Activated T-helper 17 cell treated with anti-CD3 and anti-CD28 coated beads, Interleukin-2, amount 50 U/mL, for 72 hours (primary cell): ENCODE measurements at regions not wholly inside any gene's neighbourhood (a gene's known extent, or its start where the extent isn't known, plus 50 kb on each side); places are given as distances from the start of the nearest gene placed in this dataset.

ENCODE experiments used
- ATAC-seq: fragments of 150-1000 bp; cut with Tn5 transposase; replicated peaks from 2 replicates; pipeline ENCODE4 v1.10.0; 2021; ENCODE audit warnings: mild to moderate bottlenecking, moderate library complexity
- H3K27ac Mint-ChIP-seq: one replicate; pipeline ENCODE4 v1.8.0; 2022; ENCODE audit warnings: mixed read lengths
- H3K27me3 Mint-ChIP-seq: one replicate; pipeline ENCODE4 v1.8.0; 2022; ENCODE audit warnings: mixed read lengths
- H3K36me3 Mint-ChIP-seq: one replicate; pipeline ENCODE4 v1.8.0; 2022; ENCODE audit warnings: low read depth, mild to moderate bottlenecking, mixed read lengths
- H3K4me1 Mint-ChIP-seq: one replicate; pipeline ENCODE4 v1.8.0; 2022; ENCODE audit warnings: mixed read lengths
- H3K4me3 Mint-ChIP-seq: one replicate; pipeline ENCODE4 v1.8.0; 2022; ENCODE audit warnings: mild to moderate bottlenecking, mixed read lengths
- H3K9me3 Mint-ChIP-seq: one replicate; pipeline ENCODE4 v1.8.0; 2022; ENCODE audit warnings: mixed read lengths

DNA sequence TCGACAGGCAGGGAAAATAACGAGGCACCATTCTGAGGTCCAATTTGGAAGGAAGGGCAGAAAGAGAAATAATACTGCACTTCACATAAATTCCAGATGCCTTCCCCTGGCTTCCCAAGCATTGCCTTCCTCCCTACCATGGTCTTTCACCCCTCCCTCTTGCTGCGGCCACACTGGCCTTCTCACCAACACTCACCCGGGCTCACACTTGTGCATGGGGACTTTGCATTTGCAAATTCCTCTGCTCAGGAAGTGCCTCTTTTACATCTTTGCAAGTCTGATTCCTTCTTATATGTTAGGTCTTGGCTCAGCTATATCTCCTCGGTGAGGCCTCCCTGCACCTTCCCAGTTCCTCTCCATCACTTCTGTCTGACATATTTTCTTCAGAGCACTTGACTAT, 199.4 kb downstream of the CHIC2 start:
- no peaks in the 10 kb centered on the region for H3K36me3 Mint-ChIP-seq
- no peak for ATAC-seq
- no peak overlapping the region for H3K4me3 Mint-ChIP-seq
- H3K9me3 Mint-ChIP-seq: no peaks in the 10 kb centered on the region
- H3K27me3 Mint-ChIP-seq: peaks cover under 1% of the 10 kb centered on the region
- no peak overlapping the region for H3K27ac Mint-ChIP-seq
- H3K4me1 Mint-ChIP-seq: no peaks in the 10 kb centered on the region

DNA sequence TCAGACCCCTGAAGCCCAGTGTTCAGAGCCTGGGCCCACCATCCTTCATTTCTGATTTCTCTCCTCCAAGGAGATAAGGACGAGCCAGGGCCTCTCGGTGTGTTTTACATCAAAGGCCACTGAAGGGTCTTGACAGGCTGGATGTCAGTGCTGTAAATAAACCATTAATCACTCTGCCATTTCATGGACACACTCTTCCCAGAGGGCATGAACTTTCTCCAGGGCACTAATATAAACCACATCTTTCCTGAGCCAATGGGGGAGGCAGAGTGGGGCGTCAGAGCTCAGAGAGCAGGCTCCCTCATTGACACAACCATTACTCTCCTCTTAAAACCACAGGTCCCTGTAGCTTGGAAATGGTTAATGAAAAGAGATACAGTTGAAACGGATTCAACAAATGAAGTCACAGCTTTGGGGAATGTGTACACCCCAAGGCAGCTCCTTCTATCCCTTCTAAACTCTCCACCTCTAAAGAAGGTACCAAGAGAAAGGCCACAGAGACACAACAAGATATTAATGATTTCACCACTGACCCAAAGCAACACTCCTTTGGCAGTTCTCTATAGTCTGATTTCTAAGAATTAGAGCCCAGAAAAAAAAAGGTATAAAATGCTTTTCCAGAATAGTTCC, 200.6 kb downstream of the CHIC2 start:
- no peaks in the 10 kb centered on the region for H3K4me1 Mint-ChIP-seq
- no peak for ATAC-seq
- H3K27ac Mint-ChIP-seq: no peak overlapping the region
- H3K27me3 Mint-ChIP-seq: peaks cover 4% of the 10 kb centered on the region
- H3K36me3 Mint-ChIP-seq: no peaks in the 10 kb centered on the region
- no peaks in the 10 kb centered on the region for H3K9me3 Mint-ChIP-seq
- H3K4me3 Mint-ChIP-seq: no peak overlapping the region

DNA sequence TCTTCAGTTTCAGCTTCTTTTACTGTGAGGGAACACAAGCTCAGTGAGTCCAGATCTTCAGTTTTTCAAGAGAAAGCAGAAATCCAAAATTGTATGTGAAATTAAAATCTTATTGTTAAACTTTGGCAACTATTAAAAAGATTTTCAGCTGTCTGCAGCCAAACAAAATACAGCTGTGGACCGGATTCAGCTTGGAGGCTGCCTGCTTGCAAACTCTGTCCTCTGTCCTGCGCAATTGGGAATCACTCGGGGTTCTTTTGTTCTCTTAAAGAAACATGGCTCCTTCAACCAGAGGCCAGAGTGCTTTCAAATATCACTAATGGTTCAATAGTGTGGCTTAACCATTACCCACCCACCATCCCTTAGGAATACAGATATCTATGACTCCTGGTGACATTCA, 201.2 kb downstream of the CHIC2 start:
- Mint-ChIP-seq H3K4me3 (no peak overlapping the region), H3K27ac (no peak overlapping the region), H3K9me3 (no peaks in the 10 kb centered on the region), H3K27me3 (peaks cover 4% of the 10 kb centered on the region), H3K4me1 (no peaks in the 10 kb centered on the region), H3K36me3 (no peaks in the 10 kb centered on the region)
- ATAC-seq: no peak

DNA sequence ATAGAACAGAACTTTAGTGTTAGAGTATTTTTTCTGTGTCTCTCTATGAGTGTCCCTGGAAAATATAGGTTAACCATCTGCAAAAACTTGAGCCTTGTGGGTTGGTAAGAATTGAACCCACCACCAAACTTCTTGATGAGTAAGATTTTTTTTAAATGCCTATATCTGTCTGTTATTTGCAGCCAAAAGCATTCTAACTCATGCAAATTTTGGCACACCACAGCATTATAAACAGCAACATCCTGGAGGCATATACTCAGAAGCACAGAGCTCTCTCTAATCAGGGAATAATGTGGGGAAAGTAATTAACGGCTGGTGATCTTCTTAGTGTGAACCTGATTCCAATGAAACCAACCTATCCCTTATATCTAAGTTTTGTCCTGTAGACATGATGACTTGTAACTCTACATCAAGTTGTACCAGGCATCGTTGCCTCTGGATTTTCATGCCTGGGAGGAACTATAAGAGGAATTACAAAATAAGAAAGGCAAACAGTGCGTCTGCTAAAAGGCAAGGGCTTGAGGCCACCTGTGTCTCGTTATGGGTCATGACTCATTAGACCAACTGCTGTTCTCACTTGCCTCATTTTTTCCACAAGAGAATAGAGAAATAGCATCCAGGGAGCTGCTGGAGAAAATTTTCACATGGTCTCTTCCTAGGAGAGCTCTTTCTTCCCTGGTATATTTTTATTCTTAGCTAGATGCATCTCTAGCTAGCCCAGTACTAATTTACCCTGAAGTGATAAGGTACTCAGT, 202.4 kb downstream of the CHIC2 start:
- Mint-ChIP-seq H3K4me1 (no peaks in the 10 kb centered on the region), H3K27ac (no peak overlapping the region), H3K36me3 (no peaks in the 10 kb centered on the region), H3K9me3 (no peaks in the 10 kb centered on the region), H3K4me3 (no peak overlapping the region), H3K27me3 (peaks cover 4% of the 10 kb centered on the region)
- ATAC-seq: no peak

DNA sequence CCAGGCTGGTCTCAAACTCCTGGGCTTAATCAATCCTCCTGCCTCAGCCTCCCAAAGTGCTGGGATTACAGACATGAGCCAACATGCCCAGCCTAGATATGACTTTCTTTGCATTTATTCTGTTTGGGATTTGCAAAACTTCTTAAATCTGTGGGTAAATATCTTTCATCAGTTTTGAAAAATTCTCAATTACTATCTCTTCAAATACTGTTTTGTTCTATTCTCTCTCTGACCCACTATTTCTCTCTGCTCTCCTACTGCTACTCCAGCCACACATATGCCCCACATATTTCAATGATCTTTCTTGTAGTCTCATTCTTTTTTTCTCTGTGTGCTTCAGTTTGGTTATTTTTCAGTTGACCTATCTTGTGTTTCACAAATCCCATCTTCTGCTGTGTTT, 205.1 kb downstream of the CHIC2 start:
- ATAC-seq: no peak
- no peak overlapping the region for H3K4me3 Mint-ChIP-seq
- H3K4me1 Mint-ChIP-seq: no peaks in the 10 kb centered on the region
- no peak overlapping the region for H3K27ac Mint-ChIP-seq
- H3K9me3 Mint-ChIP-seq: no peaks in the 10 kb centered on the region
- H3K36me3 Mint-ChIP-seq: no peaks in the 10 kb centered on the region
- H3K27me3 Mint-ChIP-seq: peaks cover 7% of the 10 kb centered on the region

DNA sequence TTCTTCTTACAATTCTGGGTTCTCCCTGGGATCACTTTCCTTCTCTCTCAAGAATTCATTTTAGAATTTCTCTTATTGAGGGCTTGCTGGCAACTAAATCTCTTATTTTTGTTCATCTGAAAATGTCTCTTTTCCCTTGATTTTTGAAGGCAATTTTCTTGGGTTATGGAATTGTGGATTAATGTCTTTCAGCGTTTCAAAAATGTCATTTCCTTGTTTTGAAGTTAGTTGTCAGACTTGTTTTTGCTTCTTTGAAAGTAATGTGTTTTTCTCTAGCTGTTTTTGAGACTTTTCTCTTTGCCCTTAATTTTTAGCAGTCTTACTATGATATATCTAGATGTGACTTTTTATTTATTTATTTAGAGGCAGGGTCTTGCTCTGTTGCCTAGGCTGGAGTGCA, 205.7 kb downstream of the CHIC2 start:
- Mint-ChIP-seq H3K27ac (no peak overlapping the region), H3K27me3 (peaks cover 7% of the 10 kb centered on the region), H3K36me3 (no peaks in the 10 kb centered on the region), H3K4me3 (no peak overlapping the region), H3K9me3 (no peaks in the 10 kb centered on the region), H3K4me1 (no peaks in the 10 kb centered on the region)
- ATAC-seq: no peak

DNA sequence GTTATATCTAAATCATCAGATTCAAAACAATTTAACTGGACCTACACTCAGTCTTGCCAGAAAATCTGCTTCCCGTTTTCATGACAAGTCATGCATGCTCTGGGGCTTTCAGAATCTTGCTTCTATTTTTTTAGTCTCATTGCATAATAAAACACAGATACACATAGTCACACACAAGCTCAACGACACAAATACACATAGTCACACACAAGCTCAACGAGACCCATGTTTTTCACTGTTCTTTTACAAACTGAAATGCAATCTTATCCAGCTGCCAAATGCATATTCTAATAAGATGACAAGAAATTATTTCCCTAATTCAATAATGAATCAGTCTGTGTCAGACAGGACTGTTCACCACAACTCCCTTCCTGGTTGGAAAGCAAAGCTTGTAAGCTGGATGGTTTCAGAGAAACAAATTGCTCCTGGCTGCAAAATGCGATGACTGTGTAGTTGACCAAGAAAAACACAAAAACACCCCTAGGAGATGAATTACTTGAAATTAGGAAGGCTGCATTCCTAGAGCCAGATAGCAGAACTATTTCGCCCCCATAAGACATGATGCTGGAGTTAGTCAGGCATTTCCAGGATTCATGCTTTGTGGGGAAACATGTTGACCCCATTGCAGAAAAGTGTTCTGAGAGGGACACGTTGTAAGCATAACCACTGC, 208.7 kb downstream of the CHIC2 start:
- Mint-ChIP-seq H3K4me1 (no peaks in the 10 kb centered on the region), H3K27me3 (peaks cover 7% of the 10 kb centered on the region), H3K9me3 (no peaks in the 10 kb centered on the region), H3K36me3 (no peaks in the 10 kb centered on the region), H3K4me3 (no peak overlapping the region), H3K27ac (no peak overlapping the region)
- ATAC-seq: no peak

DNA sequence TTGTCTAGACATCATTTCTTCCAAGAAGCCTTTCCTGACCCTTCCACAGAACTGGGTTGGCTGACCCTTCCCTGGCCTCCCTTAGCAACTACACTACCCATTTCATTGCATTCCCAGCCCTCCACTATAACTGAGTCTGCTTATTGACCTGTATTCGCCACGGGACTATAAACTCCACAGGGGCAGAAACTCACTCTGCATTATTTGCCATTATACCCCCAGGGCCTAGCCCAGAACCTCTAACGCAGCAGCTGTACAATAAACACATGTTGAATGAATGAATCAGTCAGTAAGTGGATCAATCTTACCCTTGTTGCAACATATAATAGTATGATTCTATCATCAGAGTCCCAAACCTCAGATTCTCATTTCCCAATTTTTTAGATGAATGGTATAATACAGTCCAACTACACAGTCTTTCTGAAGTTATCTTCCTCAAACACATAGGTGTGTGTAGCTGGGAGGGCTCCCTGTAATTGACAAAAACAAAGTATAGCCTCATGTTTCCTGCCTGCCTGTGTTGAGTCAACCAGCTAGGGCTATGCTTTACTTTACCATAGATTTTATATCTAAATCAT, 209.3 kb downstream of the CHIC2 start:
- Mint-ChIP-seq H3K27me3 (peaks cover 7% of the 10 kb centered on the region), H3K36me3 (no peaks in the 10 kb centered on the region), H3K9me3 (no peaks in the 10 kb centered on the region), H3K4me3 (no peak overlapping the region), H3K4me1 (no peaks in the 10 kb centered on the region), H3K27ac (no peak overlapping the region)
- no peak for ATAC-seq

DNA sequence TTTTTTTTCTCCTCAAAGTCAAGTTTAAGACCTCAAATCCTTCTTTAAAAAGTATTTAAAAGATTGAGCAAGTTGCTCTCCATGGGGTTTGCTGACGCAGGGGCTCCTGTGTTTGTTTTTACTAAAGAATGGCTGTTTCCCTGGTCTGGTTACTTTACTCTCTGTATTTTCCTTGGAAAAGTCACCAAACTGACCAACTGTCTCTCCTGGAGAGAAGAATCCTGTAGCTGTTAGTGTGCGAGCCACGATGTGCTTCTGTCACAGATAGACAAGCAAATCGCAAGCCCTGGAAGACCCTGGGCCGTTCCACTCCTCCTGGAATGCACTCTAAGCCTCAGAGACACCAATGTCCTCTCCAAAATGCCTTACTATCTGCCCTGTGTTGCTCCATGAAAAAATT, 212.1 kb downstream of the CHIC2 start:
- no peak overlapping the region for H3K27ac Mint-ChIP-seq
- no peak for ATAC-seq

DNA sequence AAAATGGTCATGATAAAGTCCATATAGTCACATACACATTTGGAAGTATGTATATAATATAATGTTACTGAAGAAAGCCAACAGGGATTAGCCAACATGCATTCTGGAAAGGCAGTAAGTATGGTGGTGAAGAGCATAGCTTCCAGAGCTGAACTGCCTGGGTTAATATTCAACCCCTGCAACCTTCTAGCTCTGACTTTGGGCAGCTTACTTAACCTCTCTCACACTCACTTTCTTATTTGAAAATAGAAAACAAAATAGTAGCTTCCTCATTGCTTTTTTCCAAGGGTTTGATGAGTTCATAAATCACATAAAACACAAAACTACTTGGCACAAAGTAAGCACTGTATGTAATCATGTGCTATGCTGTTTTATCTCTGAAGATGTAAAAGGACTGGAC, 216.4 kb downstream of the CHIC2 start:
- Mint-ChIP-seq H3K4me3 (no peak overlapping the region), H3K9me3 (no peaks in the 10 kb centered on the region), H3K36me3 (no peaks in the 10 kb centered on the region), H3K27ac (no peak overlapping the region), H3K27me3 (no peaks in the 10 kb centered on the region), H3K4me1 (no peaks in the 10 kb centered on the region)
- no peak for ATAC-seq

More for the DNA sequence above, 212.1 kb downstream of the CHIC2 start:
- no peak overlapping the region for H3K4me3 Mint-ChIP-seq
- H3K9me3 Mint-ChIP-seq: no peaks in the 10 kb centered on the region
- no peaks in the 10 kb centered on the region for H3K4me1 Mint-ChIP-seq
- no peaks in the 10 kb centered on the region for H3K36me3 Mint-ChIP-seq
- peaks cover 4% of the 10 kb centered on the region for H3K27me3 Mint-ChIP-seq

DNA sequence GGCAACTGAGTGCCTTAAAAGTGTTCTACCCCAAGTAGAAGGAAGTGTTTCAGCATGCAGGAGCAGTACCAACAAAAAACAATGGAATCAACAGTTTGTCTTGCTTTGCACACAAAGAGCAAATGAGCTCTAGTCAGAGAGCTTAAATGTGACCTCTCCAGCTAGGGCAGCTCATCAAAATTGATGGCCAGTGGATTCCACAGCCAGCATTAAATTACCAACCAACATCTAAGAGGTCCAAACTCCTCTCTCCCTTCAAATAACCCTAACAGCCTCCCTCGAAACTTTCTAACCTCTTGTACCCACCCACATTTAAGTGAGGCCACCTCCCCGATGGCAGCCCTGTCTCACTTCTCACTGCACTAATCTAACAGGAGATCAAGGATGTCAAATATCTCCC, 219.9 kb downstream of the CHIC2 start:
- no peak for ATAC-seq
- Mint-ChIP-seq H3K4me1 (no peaks in the 10 kb centered on the region), H3K27ac (no peak overlapping the region), H3K4me3 (no peak overlapping the region), H3K27me3 (peaks cover 8% of the 10 kb centered on the region), H3K36me3 (no peaks in the 10 kb centered on the region), H3K9me3 (no peaks in the 10 kb centered on the region)

DNA sequence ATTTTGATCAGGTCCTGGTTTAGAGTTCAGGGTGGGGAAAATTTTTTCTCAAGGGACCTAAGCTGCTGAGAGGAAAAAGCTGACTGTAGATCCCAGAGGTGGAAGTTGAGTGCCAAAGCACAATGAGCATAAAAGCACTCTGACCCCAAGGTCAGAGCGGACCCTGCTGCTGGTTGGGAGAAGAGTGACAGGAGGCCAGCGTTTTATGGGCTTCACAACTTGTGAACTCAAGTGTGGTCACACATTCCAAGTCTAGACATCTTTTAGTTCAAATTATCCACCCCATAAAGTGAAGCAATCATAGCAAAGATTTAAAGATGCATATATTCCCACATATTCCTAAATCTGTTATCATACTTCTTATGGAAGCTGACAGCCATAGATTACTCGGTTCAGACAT, 220.3 kb downstream of the CHIC2 start:
- no peak for ATAC-seq
- Mint-ChIP-seq H3K4me3 (no peak overlapping the region), H3K4me1 (no peaks in the 10 kb centered on the region), H3K27ac (no peak overlapping the region), H3K36me3 (no peaks in the 10 kb centered on the region), H3K9me3 (no peaks in the 10 kb centered on the region), H3K27me3 (peaks cover 8% of the 10 kb centered on the region)

DNA sequence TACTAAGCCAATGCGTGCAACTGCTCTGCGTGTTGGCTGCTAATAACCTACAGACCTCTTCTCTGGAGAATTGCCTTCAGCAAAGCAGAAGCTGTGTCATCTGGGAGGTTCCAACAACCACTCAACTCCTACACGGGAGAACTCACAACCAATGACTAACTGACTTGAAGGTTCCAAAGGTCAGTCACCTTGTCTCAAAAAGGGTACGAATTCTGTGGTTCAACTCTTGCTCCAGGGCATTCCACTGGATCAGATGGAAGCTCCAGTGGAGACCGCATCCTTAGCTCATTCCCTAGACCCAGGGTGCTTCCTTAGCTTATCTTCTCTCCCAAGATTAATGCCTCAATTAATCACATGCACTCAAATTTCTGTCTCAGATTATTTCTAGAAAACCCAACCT, 222.7 kb downstream of the CHIC2 start:
- Mint-ChIP-seq H3K27ac (no peak overlapping the region), H3K4me3 (no peak overlapping the region), H3K4me1 (no peaks in the 10 kb centered on the region), H3K36me3 (no peaks in the 10 kb centered on the region), H3K27me3 (peaks cover 8% of the 10 kb centered on the region), H3K9me3 (peaks cover 1% of the 10 kb centered on the region)
- ATAC-seq: no peak

DNA sequence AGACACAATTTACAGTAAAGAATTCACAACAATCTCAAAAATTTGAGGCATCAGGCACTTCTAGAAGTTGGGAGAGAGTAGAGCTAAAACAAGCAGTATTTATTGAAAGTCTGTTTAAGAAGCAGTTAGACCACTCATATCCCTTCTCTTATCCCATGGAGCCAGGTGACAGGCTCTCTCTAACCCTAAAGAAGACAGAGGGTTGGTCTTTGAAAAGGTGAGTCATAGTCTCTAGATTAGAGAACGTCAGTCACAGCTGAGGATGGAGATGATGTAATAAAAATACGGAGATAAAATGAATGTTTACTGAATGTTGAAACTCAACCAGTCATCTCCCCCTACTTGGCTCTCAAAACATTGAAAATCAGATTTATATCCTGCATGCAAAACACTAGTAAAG, 223.8 kb downstream of the CHIC2 start:
- H3K4me3 Mint-ChIP-seq: no peak overlapping the region
- ATAC-seq: no peak
- H3K4me1 Mint-ChIP-seq: no peaks in the 10 kb centered on the region
- peaks cover 8% of the 10 kb centered on the region for H3K27me3 Mint-ChIP-seq
- peaks cover 7% of the 10 kb centered on the region for H3K9me3 Mint-ChIP-seq
- no peaks in the 10 kb centered on the region for H3K36me3 Mint-ChIP-seq
- H3K27ac Mint-ChIP-seq: no peak overlapping the region
